ENCODE measurements at regions not wholly inside any gene's neighbourhood (a gene's known extent, or its start where the extent isn't known, plus 50 kb on each side); places are given as distances from the start of the nearest gene placed in this dataset.

DNA sequence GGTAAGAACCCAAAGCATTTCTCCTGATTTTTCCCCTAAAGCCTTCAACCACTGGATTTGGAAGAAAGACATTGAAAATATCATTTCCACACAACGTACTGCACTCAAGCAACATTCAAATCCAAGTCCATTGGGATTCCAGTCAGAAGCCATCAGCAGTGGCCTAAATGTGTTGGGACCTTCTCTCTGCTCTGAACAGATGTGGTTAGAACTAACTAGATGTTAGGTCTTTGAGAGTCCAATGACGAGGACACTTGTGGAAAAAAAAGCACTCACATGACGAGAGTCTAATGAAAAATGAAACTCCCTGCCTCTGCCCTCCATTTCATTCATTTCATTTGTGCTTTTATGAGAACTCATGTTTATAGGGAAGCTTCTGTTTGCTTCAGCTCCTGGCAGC is 382.3 kb downstream of the SIPA1L2 start:
- H3K27ac ChIP-seq (ENCODE audit: low read length) = no peak overlapping the region
- no peaks in the 10 kb centered on the region for H3K27me3 ChIP-seq (ENCODE audit: low read length)
- H3K9me3 ChIP-seq (ENCODE audit: low read length) = no peaks in the 10 kb centered on the region
- CTCF ChIA-PET = no interaction called here
- H3K79me2 ChIP-seq (ENCODE audit: low read length) = no peaks in the 10 kb centered on the region
- ATAC-seq = no peak
- TF ChIP-seq, protein P1, sequence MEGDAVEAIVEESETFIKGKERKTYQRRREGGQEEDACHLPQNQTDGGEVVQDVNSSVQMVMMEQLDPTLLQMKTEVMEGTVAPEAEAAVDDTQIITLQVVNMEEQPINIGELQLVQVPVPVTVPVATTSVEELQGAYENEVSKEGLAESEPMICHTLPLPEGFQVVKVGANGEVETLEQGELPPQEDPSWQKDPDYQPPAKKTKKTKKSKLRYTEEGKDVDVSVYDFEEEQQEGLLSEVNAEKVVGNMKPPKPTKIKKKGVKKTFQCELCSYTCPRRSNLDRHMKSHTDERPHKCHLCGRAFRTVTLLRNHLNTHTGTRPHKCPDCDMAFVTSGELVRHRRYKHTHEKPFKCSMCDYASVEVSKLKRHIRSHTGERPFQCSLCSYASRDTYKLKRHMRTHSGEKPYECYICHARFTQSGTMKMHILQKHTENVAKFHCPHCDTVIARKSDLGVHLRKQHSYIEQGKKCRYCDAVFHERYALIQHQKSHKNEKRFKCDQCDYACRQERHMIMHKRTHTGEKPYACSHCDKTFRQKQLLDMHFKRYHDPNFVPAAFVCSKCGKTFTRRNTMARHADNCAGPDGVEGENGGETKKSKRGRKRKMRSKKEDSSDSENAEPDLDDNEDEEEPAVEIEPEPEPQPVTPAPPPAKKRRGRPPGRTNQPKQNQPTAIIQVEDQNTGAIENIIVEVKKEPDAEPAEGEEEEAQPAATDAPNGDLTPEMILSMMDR (conservative IDR thresholded peaks at IDR 0.05; ENCODE audit: low read depth, low read length) = no peak
- no peak for TF ChIP-seq EZH2 (IDR thresholded peaks at IDR 0.05; ENCODE audit: low read length, unreplicated experiment)
- no peak for TF ChIP-seq EZH2phosphoT487 (IDR thresholded peaks at IDR 0.05; ENCODE audit: borderline replicate concordance, low read length)
- no peaks in the 10 kb centered on the region for H3K36me3 ChIP-seq (ENCODE audit: low read depth, low read length)
- no peak overlapping the region for H3K4me3 ChIP-seq (ENCODE audit: low read length)
- H4K20me1 ChIP-seq (ENCODE audit: low read length) = no peaks in the 10 kb centered on the region
- no peaks in the 10 kb centered on the region for H3F3A ChIP-seq (ENCODE audit: low read length, unreplicated experiment)
- no peak overlapping the region for H2AFZ ChIP-seq (ENCODE audit: low read length)
- intact Hi-C loops (cut with micrococcal nuclease) = no loop called here
- no peak for DNase-seq
- H3K4me2 ChIP-seq (ENCODE audit: low read length) = no peak overlapping the region
- POLR2A ChIA-PET (ENCODE audit: unreplicated experiment) = no interaction called here
- BruUV-seq (replicated peaks) = no TSS peak
- no peaks in the 10 kb centered on the region for H3K4me1 ChIP-seq (ENCODE audit: insufficient read depth, low read length)
- H3K9me2 ChIP-seq (replicated peaks; ENCODE audit: low read length) = no peaks in the 10 kb centered on the region
- no peak overlapping the region for H3K9ac ChIP-seq (ENCODE audit: low read length)

DNA sequence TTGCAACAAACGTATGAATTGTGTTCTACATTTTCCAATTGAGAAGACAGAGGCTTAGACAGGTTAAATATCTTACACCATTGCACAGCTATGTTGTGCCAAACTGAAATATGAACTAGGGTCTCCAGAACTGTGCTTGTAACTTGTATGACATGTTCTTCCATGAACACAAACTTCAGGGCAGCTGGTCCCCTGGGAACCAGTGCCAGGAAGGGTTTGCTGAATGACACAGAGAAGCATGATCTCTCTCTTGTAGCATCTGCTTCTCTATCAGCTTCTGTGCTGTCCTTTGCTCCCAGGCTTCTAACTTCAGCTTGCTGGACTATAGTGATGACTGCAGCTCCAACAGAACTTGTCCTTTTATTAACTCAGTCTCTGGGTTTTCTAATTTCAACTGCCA is 385.5 kb downstream of the SIPA1L2 start:
- POLR2A ChIA-PET (ENCODE audit: unreplicated experiment) = no interaction called here
- no TSS peak for BruUV-seq (replicated peaks)
- intact Hi-C loops (cut with micrococcal nuclease) = no loop called here
- no peak for TF ChIP-seq EZH2phosphoT487 (IDR thresholded peaks at IDR 0.05; ENCODE audit: borderline replicate concordance, low read length)
- TF ChIP-seq, protein P1 (conservative IDR thresholded peaks at IDR 0.05; ENCODE audit: low read depth, low read length) = no peak
- no peak for TF ChIP-seq EZH2 (IDR thresholded peaks at IDR 0.05; ENCODE audit: low read length, unreplicated experiment)
- H2AFZ ChIP-seq (ENCODE audit: low read length) = no peak overlapping the region
- no peaks in the 10 kb centered on the region for H3K79me2 ChIP-seq (ENCODE audit: low read length)
- no peaks in the 10 kb centered on the region for H4K20me1 ChIP-seq (ENCODE audit: low read length)
- H3K27ac ChIP-seq (ENCODE audit: low read length) = no peak overlapping the region
- no peak overlapping the region for H3K9ac ChIP-seq (ENCODE audit: low read length)
- no peaks in the 10 kb centered on the region for H3K36me3 ChIP-seq (ENCODE audit: low read depth, low read length)
- no peaks in the 10 kb centered on the region for H3K27me3 ChIP-seq (ENCODE audit: low read length)
- ATAC-seq (no peak), DNase-seq (no peak)
- CTCF ChIA-PET = no interaction called here
- no peak overlapping the region for H3K4me3 ChIP-seq (ENCODE audit: low read length)
- no peak overlapping the region for H3K4me2 ChIP-seq (ENCODE audit: low read length)
- H3K4me1 ChIP-seq (ENCODE audit: insufficient read depth, low read length) = no peaks in the 10 kb centered on the region
- no peaks in the 10 kb centered on the region for H3K9me3 ChIP-seq (ENCODE audit: low read length)
- no peaks in the 10 kb centered on the region for H3F3A ChIP-seq (ENCODE audit: low read length, unreplicated experiment)
- H3K9me2 ChIP-seq (replicated peaks; ENCODE audit: low read length) = no peaks in the 10 kb centered on the region

DNA sequence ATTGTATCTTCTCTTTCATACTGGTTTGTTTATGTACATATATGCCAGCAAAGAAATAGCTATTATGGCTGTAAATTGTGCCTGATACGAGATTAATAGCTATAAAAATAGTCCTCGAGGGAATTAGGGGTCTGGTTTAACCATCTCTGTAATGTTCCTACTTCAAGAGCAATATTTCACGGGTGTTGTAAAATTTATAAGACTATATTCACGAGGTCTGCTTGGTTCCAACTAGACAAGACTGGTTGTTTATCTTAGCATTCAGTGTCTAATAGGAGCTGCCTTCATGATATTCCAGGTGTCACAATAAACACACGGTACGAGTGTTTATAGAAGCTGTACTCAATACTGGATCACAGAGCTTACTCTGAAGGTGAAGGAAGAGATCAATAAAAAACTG is 389.9 kb downstream of the SIPA1L2 start:
- H3K4me1 ChIP-seq (ENCODE audit: insufficient read depth, low read length) = no peaks in the 10 kb centered on the region
- intact Hi-C loops (cut with micrococcal nuclease) = no loop called here
- ChIA-PET CTCF (no interaction called here), POLR2A (ENCODE audit: unreplicated experiment) (no interaction called here)
- ATAC-seq (no peak), DNase-seq (no peak)
- H4K20me1 ChIP-seq (ENCODE audit: low read length) = no peaks in the 10 kb centered on the region
- H3K27ac ChIP-seq (ENCODE audit: low read length) = no peak overlapping the region
- H3K9ac ChIP-seq (ENCODE audit: low read length) = no peak overlapping the region
- H3K4me2 ChIP-seq (ENCODE audit: low read length) = no peak overlapping the region
- H3K36me3 ChIP-seq (ENCODE audit: low read depth, low read length) = no peaks in the 10 kb centered on the region
- H3K27me3 ChIP-seq (ENCODE audit: low read length) = no peaks in the 10 kb centered on the region
- H3K4me3 ChIP-seq (ENCODE audit: low read length) = no peak overlapping the region
- no peaks in the 10 kb centered on the region for H3K79me2 ChIP-seq (ENCODE audit: low read length)
- BruUV-seq (replicated peaks) = no TSS peak
- H2AFZ ChIP-seq (ENCODE audit: low read length) = no peak overlapping the region
- no peak for TF ChIP-seq EZH2phosphoT487 (IDR thresholded peaks at IDR 0.05; ENCODE audit: borderline replicate concordance, low read length)
- TF ChIP-seq EZH2 (IDR thresholded peaks at IDR 0.05; ENCODE audit: low read length, unreplicated experiment) = no peak
- TF ChIP-seq, protein P1 (conservative IDR thresholded peaks at IDR 0.05; ENCODE audit: low read depth, low read length) = no peak
- no peaks in the 10 kb centered on the region for H3K9me2 ChIP-seq (replicated peaks; ENCODE audit: low read length)
- no peaks in the 10 kb centered on the region for H3F3A ChIP-seq (ENCODE audit: low read length, unreplicated experiment)
- H3K9me3 ChIP-seq (ENCODE audit: low read length) = no peaks in the 10 kb centered on the region

Data from PC-3 (cell line).